HG03175 (cell line): ENCODE measurements at regions not wholly inside any gene's neighbourhood (a gene's known extent, or its start where the extent isn't known, plus 50 kb on each side); places are given as distances from the start of the nearest gene placed in this dataset.
"Not testable (repeated sequence)": the region's sequence is repeated elsewhere in the genome, so short reads cannot be mapped to it uniquely, and the experiment has no call there.

Experiments used
- ATAC-seq: cut with Tn5 transposase; IDR thresholded peaks from one replicate; pipeline ENCODE4 v1.9.1; 2021; ENCODE audit warnings: mild to moderate bottlenecking, moderate library complexity; ENCODE audit not compliant: unreplicated experiment

GRCh38 chr3:152209776-152210175 is 59.0 kb upstream of the MBNL1 start:
- ATAC-seq: no peak

DNA sequence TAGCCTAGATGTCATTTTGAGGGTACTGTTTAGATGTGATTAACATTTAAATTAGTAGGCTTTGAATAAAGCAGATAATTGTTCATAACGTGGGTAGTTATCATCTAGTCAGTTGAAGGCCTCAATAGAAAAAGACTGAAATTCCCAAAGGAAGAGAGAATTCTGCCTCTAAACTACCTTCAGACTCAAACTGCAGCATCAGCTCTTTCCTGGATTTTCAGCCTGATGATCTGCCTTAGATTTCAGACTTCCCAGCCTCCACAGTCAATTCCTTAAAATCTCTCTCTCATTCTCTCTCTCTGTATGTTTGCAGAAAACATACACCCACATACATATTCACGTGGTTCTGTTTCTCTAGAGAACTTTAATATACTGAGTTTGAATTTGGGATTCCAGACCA is 58.0 kb upstream of the MBNL1 start:
- no peak for ATAC-seq

GRCh38 chr3:152211655-152212054 is 57.1 kb upstream of the MBNL1 start:
- ATAC-seq: no peak

GRCh38 chr3:152213203-152213602 is 55.5 kb upstream of the MBNL1 start:
- no peak for ATAC-seq

DNA sequence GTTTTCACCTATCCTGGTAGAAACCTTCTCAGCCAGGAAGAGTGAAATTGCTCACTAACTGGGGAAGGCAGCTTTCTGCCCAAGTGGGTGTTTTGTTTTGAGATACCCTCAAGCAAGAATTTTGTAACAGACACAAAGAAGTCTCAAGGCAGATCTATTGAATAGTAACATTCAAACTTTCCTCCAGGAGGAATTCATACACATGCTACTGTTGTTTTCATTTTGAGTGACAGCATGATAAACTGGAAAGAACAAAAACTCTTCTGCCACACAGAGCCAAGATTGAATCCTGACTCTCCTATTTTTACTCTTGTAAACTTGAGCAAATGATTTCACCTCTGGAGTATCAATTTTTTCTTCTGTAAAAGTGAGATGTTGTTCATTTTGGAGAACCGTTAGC is 54.8 kb upstream of the MBNL1 start:
- no peak for ATAC-seq

- not testable (repeated sequence) for ATAC-seq
Observed at GRCh38 chr3:152216960-152217865, 51.5 kb upstream of the MBNL1 start.

GRCh38 chr3:152218602-152219001 is 50.1 kb upstream of the MBNL1 start:
- no peak for ATAC-seq
